Tibial nerve (tissue), 4 donors: ENCODE measurements at regions not wholly inside any gene's neighbourhood (a gene's known extent, or its start where the extent isn't known, plus 50 kb on each side); places are given as distances from the start of the nearest gene placed in this dataset.
A peak's percentile ranks its signal among the peaks of the same experiment; 100 is the strongest.

ENCODE experiments used
- DNase-seq, 2 donors: peaks; one replicate each; pipeline ENCODE4 v3.0.0-alpha.2; 2019; ENCODE audit warnings: low spot score in 2 of 2
- H3K27ac ChIP-seq, 4 donors: fragments of 200-600 bp; sonication (generic) in 3 of 4; one replicate each; pipeline ENCODE4 v1.5.1; 2017 to 2019; ENCODE audit warnings: mild to moderate bottlenecking in 1 of 4
- H3K27me3 ChIP-seq, 2 donors: fragments of 200-600 bp; sonication (generic) in 1 of 2; one replicate each; pipeline versions ENCODE4 v1.5.1 to v1.6.0; 2017 to 2019
- H3K36me3 ChIP-seq, 3 donors: fragments of 200-600 bp; sonication (generic); one replicate each; pipeline ENCODE4 v1.5.1; 2018 to 2019
- H3K4me1 ChIP-seq, 4 donors: fragments of 200-600 bp; sonication (generic) in 3 of 4; one replicate each; pipeline ENCODE4 v1.5.1; 2017 to 2019
- H3K4me3 ChIP-seq, 4 donors: fragments of 200-600 bp; sonication (generic) in 3 of 4; one replicate each; pipeline ENCODE4 v1.5.1; 2017 to 2019; ENCODE audit warnings: mild to moderate bottlenecking in 1 of 4, moderate library complexity in 1 of 4
- H3K9me3 ChIP-seq, 4 donors: fragments of 200-600 bp; sonication (generic) in 3 of 4; one replicate each; pipeline ENCODE4 v1.5.1; 2017 to 2019
- CTCF ChIP-seq, 5 experiments: fragments of 200-600 bp in 3 of 5; fragments of 450-650 bp in 2 of 5; sonication (generic) in 3 of 5; IDR thresholded peaks; one replicate each; pipeline ENCODE4 v1.5.1; 2016 to 2019; ENCODE audit warnings: antibody characterized with exemption in 5 of 5, mild to moderate bottlenecking in 3 of 5, moderate library complexity in 2 of 5
- EP300 ChIP-seq, 2 donors: sonication (generic); formaldehyde crosslinking; IDR thresholded peaks; one replicate each; pipeline ENCODE4 v1.6.1; 2017; ENCODE audit warnings: antibody characterized with exemption in 2 of 2, mild to moderate bottlenecking in 1 of 2
- POLR2A ChIP-seq, 2 donors: fragments of 450-650 bp; IDR thresholded peaks; one replicate each; pipeline ENCODE4 v1.6.1; 2017; ENCODE audit warnings: antibody characterized with exemption in 2 of 2, mild to moderate bottlenecking in 2 of 2, moderate library complexity in 2 of 2
- WGBS, 2 donors: methylation state at CpG; one replicate each; pipeline ENCODE4 v1.1.5; 2018; 5-methylcytosine and 5-hydroxymethylcytosine counted together

GRCh38 chr13:97069050-97069815 lies 75.0 kb upstream of the OXGR1 start:
- Histone ChIP-seq H3K4me3 (no peak overlapping the region), H3K36me3 (no peaks in the 10 kb centered on the region), H3K4me1 (no peaks in the 10 kb centered on the region), H3K27me3 (no peaks in the 10 kb centered on the region), H3K27ac (no peak overlapping the region), H3K9me3 (peaks cover 0 to 10% (median 3%) of the 10 kb centered on the region in 4 donors)
- 82% methylated on average over 8 of the region's 8 CpGs for WGBS, 2 donors
- DNase-seq: no peak
- TF ChIP-seq POLR2A (IDR thresholded peaks at IDR 0.05) (no peak), EP300 (IDR thresholded peaks at IDR 0.05) (no peak), CTCF (IDR thresholded peaks at IDR 0.05) (no peak)

GRCh38 chr13:97072297-97072696 lies 78.0 kb upstream of the OXGR1 start:
- 73 to 79% methylated on average over 2 of the region's 2 CpGs for WGBS, 2 donors
- no peaks in the 10 kb centered on the region for H3K4me1 ChIP-seq
- DNase-seq: no peak
- H3K4me3 ChIP-seq: no peak overlapping the region
- H3K27ac ChIP-seq: no peak overlapping the region
- peaks cover 0 to 25% (median 4%) of the 10 kb centered on the region in 4 donors for H3K9me3 ChIP-seq
- H3K27me3 ChIP-seq: no peaks in the 10 kb centered on the region
- no peaks in the 10 kb centered on the region for H3K36me3 ChIP-seq
- TF ChIP-seq EP300 (IDR thresholded peaks at IDR 0.05) (no peak), POLR2A (IDR thresholded peaks at IDR 0.05) (no peak), CTCF (IDR thresholded peaks at IDR 0.05) (no peak)

DNA sequence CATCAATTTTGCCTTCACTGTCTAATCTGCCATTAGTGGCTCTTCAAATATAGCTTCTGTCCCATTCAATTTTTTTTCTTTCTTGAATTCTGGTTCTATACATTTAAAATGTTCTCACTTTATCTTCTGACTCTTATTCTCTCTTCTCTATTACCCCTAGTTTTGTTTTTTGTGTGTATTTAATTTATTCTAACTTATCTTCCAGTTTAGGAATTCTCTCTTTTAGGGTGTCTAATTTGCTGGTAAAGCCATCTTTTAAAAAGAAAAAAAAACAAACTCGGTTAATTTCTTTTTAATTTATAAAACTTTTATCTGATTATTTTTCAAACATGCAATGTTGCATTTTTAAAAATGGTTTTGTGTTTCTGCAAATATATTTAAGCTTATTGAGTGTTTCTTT lies 80.3 kb upstream of the OXGR1 start:
- Histone ChIP-seq H3K9me3 (peaks cover 0 to 25% (median 4%) of the 10 kb centered on the region in 4 donors), H3K27ac (no peak overlapping the region), H3K4me3 (no peak overlapping the region), H3K4me1 (no peaks in the 10 kb centered on the region), H3K36me3 (no peaks in the 10 kb centered on the region), H3K27me3 (no peaks in the 10 kb centered on the region)
- DNase-seq: no peak
- 66 to 69% methylated on average over 1 of the region's 1 CpG for WGBS, 2 donors
- TF ChIP-seq POLR2A (IDR thresholded peaks at IDR 0.05) (no peak), EP300 (IDR thresholded peaks at IDR 0.05) (no peak), CTCF (IDR thresholded peaks at IDR 0.05) (no peak)

DNA sequence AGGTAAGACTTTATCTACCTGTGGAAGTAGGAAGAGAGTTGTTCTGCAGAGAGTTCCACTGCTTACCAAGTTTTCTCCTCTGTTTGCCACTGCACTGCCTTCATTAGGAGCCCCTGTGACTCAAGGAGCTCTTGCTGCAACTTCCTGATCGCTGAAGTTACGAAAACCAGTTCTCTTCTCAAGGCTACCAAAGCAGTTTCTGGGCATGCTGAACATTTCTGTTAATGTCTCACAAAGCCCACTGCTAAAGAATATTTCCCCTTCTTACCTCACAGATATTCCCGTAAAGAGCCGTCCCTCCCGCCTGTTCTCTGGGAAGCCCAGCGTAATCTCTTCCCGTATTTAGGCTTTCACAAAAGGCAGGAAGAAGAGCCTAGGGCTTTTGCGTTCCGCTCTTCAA lies 82.6 kb upstream of the OXGR1 start:
- Histone ChIP-seq H3K36me3 (no peaks in the 10 kb centered on the region), H3K27ac (peak overlapping the region in 2 of 4 donors; percentile 61 to 62), H3K4me3 (peak overlapping the region in 1 of 4 donors; percentile 29), H3K27me3 (no peaks in the 10 kb centered on the region), H3K9me3 (peaks cover 0 to 25% (median 4%) of the 10 kb centered on the region in 4 donors), H3K4me1 (no peaks in the 10 kb centered on the region)
- TF ChIP-seq POLR2A (IDR thresholded peaks at IDR 0.05) (no peak), EP300 (IDR thresholded peaks at IDR 0.05) (peak in 1 of 2 donors; percentile 18), CTCF (IDR thresholded peaks at IDR 0.05) (no peak)
- WGBS, 2 donors: 62 to 77% methylated on average over 9 of the region's 9 CpGs
- peak in 1 of 2 donors; percentile 19 for DNase-seq

DNA sequence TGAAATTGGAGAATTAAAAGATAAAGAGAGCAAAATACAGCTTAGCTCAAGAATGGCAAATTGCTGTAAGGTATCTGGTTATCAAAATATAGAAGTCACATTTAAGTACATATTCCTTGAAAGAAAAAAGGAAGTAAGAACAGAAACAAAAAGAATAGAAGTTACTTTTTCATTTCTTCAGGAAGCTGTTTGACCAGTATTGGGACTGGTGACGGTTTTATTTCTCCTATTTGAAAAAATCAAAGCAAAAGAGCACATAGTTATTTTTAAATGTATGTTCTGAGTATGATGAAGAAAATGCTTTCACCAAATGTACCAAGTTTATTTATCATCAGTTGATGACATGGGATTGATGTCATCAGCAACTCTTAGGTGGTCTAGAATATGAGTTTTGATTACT lies 83.1 kb upstream of the OXGR1 start:
- Histone ChIP-seq H3K4me3 (peak overlapping the region in 1 of 4 donors; percentile 29), H3K27me3 (no peaks in the 10 kb centered on the region), H3K27ac (peak overlapping the region in 2 of 4 donors; percentile 61 to 62), H3K9me3 (peaks cover 0 to 25% (median 4%) of the 10 kb centered on the region in 4 donors), H3K36me3 (no peaks in the 10 kb centered on the region), H3K4me1 (no peaks in the 10 kb centered on the region)
- no peak for DNase-seq
- 56 to 59% methylated on average over 1 of the region's 1 CpG for WGBS, 2 donors
- no peak for TF ChIP-seq POLR2A (IDR thresholded peaks at IDR 0.05)
- no peak for TF ChIP-seq EP300 (IDR thresholded peaks at IDR 0.05)
- TF ChIP-seq CTCF (IDR thresholded peaks at IDR 0.05): no peak
